Neural cell (in vitro differentiated cells): ENCODE measurements at regions not wholly inside any gene's neighbourhood (a gene's known extent, or its start where the extent isn't known, plus 50 kb on each side); places are given as distances from the start of the nearest gene placed in this dataset.

Experiments
- H2AFZ ChIP-seq: fragments of 200-600, 300-800 bp; sonication (generic), shearing (Covaris generic); 2 replicates; pipeline ENCODE4 v1.6.0; 2014; ENCODE audit warnings: low read depth, mild to moderate bottlenecking, antibody characterized with exemption, low read length, moderate library complexity
- H3F3A ChIP-seq: fragments of 200-600 bp; shearing (Covaris generic); 2 replicates; pipeline ENCODE4 v1.6.1; 2016; ENCODE audit warnings: mild to moderate bottlenecking, moderate library complexity, mixed read lengths, antibody characterized with exemption, low read length; ENCODE audit not compliant: insufficient read depth, poor library complexity, severe bottlenecking
- H3K27ac ChIP-seq: fragments of 200-600, 300-800 bp; sonication (generic), shearing (Covaris generic); 2 replicates; pipeline ENCODE4 v1.5.1; 2014; ENCODE audit warnings: mild to moderate bottlenecking, low read length, moderate library complexity
- H3K27me3 ChIP-seq: fragments of 300-800, 200-600 bp; sonication (generic), shearing (Covaris generic); 2 replicates; pipeline ENCODE4 v1.6.0; 2014; ENCODE audit warnings: mild to moderate bottlenecking, low read depth, low read length, moderate library complexity; ENCODE audit not compliant: insufficient read depth
- H3K36me3 ChIP-seq: fragments of 300-800, 200-600 bp; sonication (generic), shearing (Covaris generic); 2 replicates; pipeline ENCODE4 v1.5.1; 2014; ENCODE audit warnings: mild to moderate bottlenecking, antibody characterized with exemption, low read length, moderate library complexity; ENCODE audit not compliant: insufficient read depth
- H3K4me2 ChIP-seq: fragments of 300-800, 200-600 bp; sonication (generic), shearing (Covaris generic); 2 replicates; pipeline ENCODE4 v1.6.0; 2014; ENCODE audit warnings: mild to moderate bottlenecking, low read length
- H3K4me3 ChIP-seq: fragments of 300-800, 200-600 bp; sonication (generic), shearing (Covaris generic); 2 replicates; pipeline ENCODE4 v1.5.1; 2014; ENCODE audit warnings: mild to moderate bottlenecking, low read length, moderate library complexity
- H3K79me2 ChIP-seq: fragments of 200-600 bp; shearing (Covaris generic); replicated peaks from 2 replicates; pipeline ENCODE4 v1.6.0; 2014; ENCODE audit warnings: mild to moderate bottlenecking, low read length, moderate library complexity; ENCODE audit not compliant: insufficient read depth
- H3K9ac ChIP-seq: fragments of 300-800, 200-600 bp; sonication (generic), shearing (Covaris generic); 2 replicates; pipeline ENCODE4 v1.6.1; 2016; ENCODE audit warnings: mild to moderate bottlenecking, low read length, mixed read lengths
- H3K9me2 ChIP-seq: fragments of 200-600 bp; shearing (Covaris generic); 2 replicates; pipeline ENCODE4 v1.6.1; 2016; ENCODE audit warnings: mild to moderate bottlenecking, low read length, mixed read lengths; ENCODE audit not compliant: insufficient read depth
- H3K9me3 ChIP-seq: fragments of 200-600, 300-800 bp; sonication (generic), shearing (Covaris generic); 2 replicates; pipeline ENCODE4 v1.6.1; 2016; ENCODE audit warnings: mild to moderate bottlenecking, mixed run types, low read length, moderate library complexity, mixed read lengths
- H4K20me1 ChIP-seq: fragments of 200-600 bp; shearing (Covaris generic); 2 replicates; pipeline ENCODE4 v1.6.1; 2016; ENCODE audit warnings: mild to moderate bottlenecking, mixed run types; ENCODE audit not compliant: insufficient read depth
- CTCF ChIP-seq: fragments of 450-650 bp; IDR thresholded peaks from 2 replicates; pipeline ENCODE4 v1.5.1; 2014; ENCODE audit warnings: antibody characterized with exemption, mild to moderate bottlenecking, moderate library complexity; ENCODE audit not compliant: poor library complexity, severe bottlenecking
- EP300 ChIP-seq: fragments of 450-650 bp; conservative IDR thresholded peaks from 2 replicates; pipeline ENCODE4 v1.6.1; 2014; ENCODE audit warnings: antibody characterized with exemption, mild to moderate bottlenecking, moderate library complexity; ENCODE audit not compliant: poor library complexity, severe bottlenecking
- EZH2 ChIP-seq: fragments of 200-600, 300-800 bp; shearing (Covaris generic), sonication (generic); IDR thresholded peaks from 2 replicates; pipeline ENCODE4 v1.6.1; 2014; ENCODE audit warnings: antibody characterized with exemption, low read length, borderline replicate concordance, mild to moderate bottlenecking; ENCODE audit not compliant: insufficient read depth, poor library complexity, severe bottlenecking
- MXI1 ChIP-seq: fragments of 450-650 bp; conservative IDR thresholded peaks from 2 replicates; pipeline ENCODE4 v1.6.1; 2014; ENCODE audit warnings: antibody characterized with exemption, mild to moderate bottlenecking; ENCODE audit not compliant: poor library complexity, severe bottlenecking
- POLR2AphosphoS5 ChIP-seq: IDR thresholded peaks from 2 replicates; pipeline ENCODE4 v1.6.1; 2012
- RAD21 ChIP-seq: fragments of 450-650 bp; conservative IDR thresholded peaks from 2 replicates; pipeline ENCODE4 v1.6.1; 2014; ENCODE audit warnings: antibody characterized with exemption, mild to moderate bottlenecking, moderate library complexity
- SMC3 ChIP-seq: fragments of 450-650 bp; conservative IDR thresholded peaks from 2 replicates; pipeline ENCODE4 v1.6.1; 2014; ENCODE audit warnings: antibody characterized with exemption, mild to moderate bottlenecking, moderate library complexity; ENCODE audit not compliant: poor library complexity
- TAF1 ChIP-seq: IDR thresholded peaks from 2 replicates; pipeline ENCODE4 v1.6.1; 2012; ENCODE audit warnings: low read depth
- TF ChIP-seq, protein P1 (sequence below): IDR thresholded peaks from 2 replicates; pipeline ENCODE4 v1.6.1; 2012; ENCODE audit warnings: borderline replicate concordance

- no peak overlapping the region for H3K4me3 ChIP-seq
- H4K20me1 ChIP-seq = no peaks in the 10 kb centered on the region
- H3K27ac ChIP-seq = no peak overlapping the region
- H2AFZ ChIP-seq = no peak overlapping the region
- TF ChIP-seq EZH2 (no peak), RAD21 (no peak), EP300 (no peak), TAF1 (no peak)
- H3K36me3 ChIP-seq = no peaks in the 10 kb centered on the region
- H3K27me3 ChIP-seq = no peaks in the 10 kb centered on the region
- H3F3A ChIP-seq = no peaks in the 10 kb centered on the region
- H3K4me2 ChIP-seq = no peak overlapping the region
- no peaks in the 10 kb centered on the region for H3K9me2 ChIP-seq
- H3K9me3 ChIP-seq = no peaks in the 10 kb centered on the region
- no peaks in the 10 kb centered on the region for H3K79me2 ChIP-seq
- H3K9ac ChIP-seq = no peak overlapping the region
Measured at GRCh38 chr14:53783256-53783655, 173.4 kb downstream of the BMP4 start.

DNA sequence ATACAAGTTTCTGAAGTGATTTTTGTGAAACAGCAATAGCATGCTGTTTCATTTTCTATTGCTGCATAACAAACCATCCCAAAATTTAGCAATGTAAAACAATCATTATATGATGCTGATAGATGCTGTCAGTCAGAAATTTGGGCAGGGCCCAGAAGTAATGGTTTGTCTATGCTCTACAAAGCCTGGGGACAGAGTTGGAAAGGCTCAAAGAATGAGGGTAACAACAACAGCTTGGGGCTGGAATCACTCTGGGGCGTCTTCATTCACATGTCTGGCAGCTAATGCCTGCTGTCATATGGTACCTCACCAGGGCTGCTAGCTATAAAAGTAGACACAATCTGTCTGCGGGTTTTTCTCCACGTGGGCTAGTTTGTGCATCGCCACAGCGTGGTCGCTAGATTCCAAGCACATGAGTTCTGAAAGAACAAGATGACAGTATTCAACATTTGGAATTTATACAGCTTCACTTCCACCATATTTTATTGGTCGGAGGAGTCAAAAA is 176.5 kb downstream of the BMP4 start:
- TF ChIP-seq TAF1 (no peak), MXI1 (no peak), RAD21 (no peak), EP300 (no peak), SMC3 (no peak), POLR2AphosphoS5 (no peak), CTCF (no peak), EZH2 (no peak)
- TF ChIP-seq, protein P1, sequence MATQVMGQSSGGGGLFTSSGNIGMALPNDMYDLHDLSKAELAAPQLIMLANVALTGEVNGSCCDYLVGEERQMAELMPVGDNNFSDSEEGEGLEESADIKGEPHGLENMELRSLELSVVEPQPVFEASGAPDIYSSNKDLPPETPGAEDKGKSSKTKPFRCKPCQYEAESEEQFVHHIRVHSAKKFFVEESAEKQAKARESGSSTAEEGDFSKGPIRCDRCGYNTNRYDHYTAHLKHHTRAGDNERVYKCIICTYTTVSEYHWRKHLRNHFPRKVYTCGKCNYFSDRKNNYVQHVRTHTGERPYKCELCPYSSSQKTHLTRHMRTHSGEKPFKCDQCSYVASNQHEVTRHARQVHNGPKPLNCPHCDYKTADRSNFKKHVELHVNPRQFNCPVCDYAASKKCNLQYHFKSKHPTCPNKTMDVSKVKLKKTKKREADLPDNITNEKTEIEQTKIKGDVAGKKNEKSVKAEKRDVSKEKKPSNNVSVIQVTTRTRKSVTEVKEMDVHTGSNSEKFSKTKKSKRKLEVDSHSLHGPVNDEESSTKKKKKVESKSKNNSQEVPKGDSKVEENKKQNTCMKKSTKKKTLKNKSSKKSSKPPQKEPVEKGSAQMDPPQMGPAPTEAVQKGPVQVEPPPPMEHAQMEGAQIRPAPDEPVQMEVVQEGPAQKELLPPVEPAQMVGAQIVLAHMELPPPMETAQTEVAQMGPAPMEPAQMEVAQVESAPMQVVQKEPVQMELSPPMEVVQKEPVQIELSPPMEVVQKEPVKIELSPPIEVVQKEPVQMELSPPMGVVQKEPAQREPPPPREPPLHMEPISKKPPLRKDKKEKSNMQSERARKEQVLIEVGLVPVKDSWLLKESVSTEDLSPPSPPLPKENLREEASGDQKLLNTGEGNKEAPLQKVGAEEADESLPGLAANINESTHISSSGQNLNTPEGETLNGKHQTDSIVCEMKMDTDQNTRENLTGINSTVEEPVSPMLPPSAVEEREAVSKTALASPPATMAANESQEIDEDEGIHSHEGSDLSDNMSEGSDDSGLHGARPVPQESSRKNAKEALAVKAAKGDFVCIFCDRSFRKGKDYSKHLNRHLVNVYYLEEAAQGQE = no peak
- Histone ChIP-seq H3K9me2 (no peaks in the 10 kb centered on the region), H3K36me3 (no peaks in the 10 kb centered on the region), H3K4me3 (no peak overlapping the region), H3K4me2 (no peak overlapping the region), H3K27ac (no peak overlapping the region), H3F3A (no peaks in the 10 kb centered on the region), H3K27me3 (no peaks in the 10 kb centered on the region), H3K79me2 (no peaks in the 10 kb centered on the region), H2AFZ (no peak overlapping the region), H3K9me3 (no peaks in the 10 kb centered on the region), H4K20me1 (no peaks in the 10 kb centered on the region), H3K9ac (no peak overlapping the region)
